GM23338 (cell line): ENCODE measurements at regions not wholly inside any gene's neighbourhood (a gene's known extent, or its start where the extent isn't known, plus 50 kb on each side); places are given as distances from the start of the nearest gene placed in this dataset.

Experiments
- ATAC-seq: fragments of 200-7000 bp; cut with Tn5 transposase; 3 replicates; pipeline ENCODE4 v1.9.1; 2020
- DNase-seq: peaks from one replicate; pipeline ENCODE4 v3.0.0-alpha.2; 2015; ENCODE audit warnings: low spot score
- H2AFZ ChIP-seq: fragments of 200-600 bp; sonication (generic); 2 replicates; pipeline ENCODE4 v1.8.0; 2016; ENCODE audit warnings: antibody characterized with exemption, mild to moderate bottlenecking, moderate library complexity
- H3F3A ChIP-seq: fragments of 200-600 bp; sonication (generic); replicated peaks from 2 replicates; pipeline ENCODE4 v1.8.0; 2017; ENCODE audit warnings: antibody characterized with exemption, mixed run types, low read depth
- H3K27ac ChIP-seq: fragments of 200-600 bp; sonication (generic); 2 replicates; pipeline ENCODE4 v1.6.1; 2016; ENCODE audit warnings: low read depth
- H3K27me3 ChIP-seq: fragments of 200-600 bp; sonication (generic); 2 replicates; pipeline ENCODE4 v1.8.0; 2016; ENCODE audit warnings: mild to moderate bottlenecking, mixed run types, moderate library complexity; ENCODE audit not compliant: insufficient read depth
- H3K36me3 ChIP-seq: fragments of 200-600 bp; sonication (generic); 2 replicates; pipeline ENCODE4 v1.8.0; 2016; ENCODE audit warnings: mild to moderate bottlenecking; ENCODE audit not compliant: insufficient read depth
- H3K4me1 ChIP-seq: fragments of 200-600 bp; sonication (generic); 2 replicates; pipeline ENCODE4 v1.8.0; 2016; ENCODE audit warnings: mild to moderate bottlenecking, moderate library complexity; ENCODE audit not compliant: insufficient read depth
- H3K4me2 ChIP-seq: fragments of 200-600 bp; sonication (generic); 2 replicates; pipeline ENCODE4 v1.7.1; 2017; ENCODE audit warnings: mixed run types
- H3K4me3 ChIP-seq: fragments of 200-600 bp; sonication (generic); 2 replicates; pipeline ENCODE4 v1.6.1; 2016; ENCODE audit warnings: mixed run types
- H3K79me2 ChIP-seq: fragments of 200-600 bp; sonication (generic); replicated peaks from 2 replicates; pipeline ENCODE4 v1.8.0; 2017; ENCODE audit warnings: mild to moderate bottlenecking; ENCODE audit not compliant: insufficient read depth
- H3K9me2 ChIP-seq: fragments of 200-600 bp; sonication (generic); 2 replicates; pipeline ENCODE4 v1.8.0; 2017; ENCODE audit not compliant: insufficient read depth
- H4K20me1 ChIP-seq: fragments of 200-600 bp; sonication (generic); replicated peaks from 2 replicates; pipeline ENCODE4 v1.8.0; 2017; ENCODE audit warnings: mild to moderate bottlenecking; ENCODE audit not compliant: insufficient read depth
- H3K27ac Mint-ChIP-seq: 2 replicates; pipeline ENCODE4 v1.8.0; 2020; ENCODE audit warnings: inconsistent platforms, mild to moderate bottlenecking, moderate library complexity, mixed read lengths
- H3K27me3 Mint-ChIP-seq: 3 replicates; pipeline ENCODE4 v1.8.0; 2022; ENCODE audit warnings: low read depth, mild to moderate bottlenecking, moderate library complexity, mixed read lengths, inconsistent platforms; ENCODE audit not compliant: insufficient read depth, poor library complexity
- H3K36me3 Mint-ChIP-seq: 3 replicates; pipeline ENCODE4 v1.8.0; 2021; ENCODE audit warnings: low read depth, mild to moderate bottlenecking, inconsistent platforms, moderate library complexity, mixed read lengths
- H3K4me1 Mint-ChIP-seq: 3 replicates; pipeline ENCODE4 v1.8.0; 2020; ENCODE audit warnings: mild to moderate bottlenecking, inconsistent platforms, mixed read lengths
- H3K4me3 Mint-ChIP-seq: 3 replicates; pipeline ENCODE4 v1.8.0; 2021; ENCODE audit warnings: moderate library complexity, mild to moderate bottlenecking, inconsistent platforms, mixed read lengths
- H3K9me3 Mint-ChIP-seq: 3 replicates; pipeline ENCODE4 v1.8.0; 2020; ENCODE audit warnings: moderate library complexity, mild to moderate bottlenecking, inconsistent platforms, mixed read lengths
- CREB1 ChIP-seq: fragments of 250-450 bp; sonication (Bioruptor Pico); IDR thresholded peaks from 2 replicates; pipeline ENCODE4 v1.5.0; 2020; ENCODE audit warnings: low read depth, mild to moderate bottlenecking, moderate library complexity
- EZH2 ChIP-seq: fragments of 200-600 bp; sonication (generic); IDR thresholded peaks from one replicate; pipeline ENCODE4 v1.8.0; 2017; ENCODE audit warnings: antibody characterized with exemption, mild to moderate bottlenecking, low read depth; ENCODE audit not compliant: unreplicated experiment
- EZH2phosphoT487 ChIP-seq: fragments of 200-600 bp; sonication (generic); IDR thresholded peaks from one replicate; pipeline ENCODE4 v1.8.1; 2018; ENCODE audit warnings: antibody characterized with exemption; ENCODE audit not compliant: unreplicated experiment
- JUNB ChIP-seq: IDR thresholded peaks from one replicate; pipeline ENCODE4 v1.6.1; 2016; ENCODE audit warnings: antibody characterized with exemption; ENCODE audit not compliant: unreplicated experiment
- NANOG ChIP-seq: IDR thresholded peaks from 2 replicates; pipeline ENCODE4 v1.6.1; 2016; ENCODE audit warnings: antibody characterized with exemption, borderline replicate concordance
- POLR2AphosphoS5 ChIP-seq: IDR thresholded peaks from 2 replicates; pipeline ENCODE4 v1.6.1; 2016; ENCODE audit warnings: antibody characterized with exemption, low read depth
- STAT1 ChIP-seq: IDR thresholded peaks from one replicate; pipeline ENCODE4 v1.6.1; 2016; ENCODE audit warnings: antibody characterized with exemption; ENCODE audit not compliant: unreplicated experiment
- ZNF114 ChIP-seq: fragments of 250-450 bp; sonication (Bioruptor Pico); IDR thresholded peaks from 2 replicates; pipeline ENCODE4 v1.5.0; 2020; ENCODE audit warnings: mild to moderate bottlenecking, moderate library complexity
- ZNF331 ChIP-seq: fragments of 250-450 bp; sonication (Bioruptor Pico); IDR thresholded peaks from 2 replicates; pipeline ENCODE4 v1.5.0; 2020; ENCODE audit warnings: low read depth, mild to moderate bottlenecking, moderate library complexity
- TF ChIP-seq, protein P1 (sequence below), 2 experiments: fragments of 200-600 bp in 1 of 2; sonication (generic) in 1 of 2; conservative IDR thresholded peaks; 2 replicates each; pipeline versions ENCODE4 v1.5.1 to v1.6.1; 2016 to 2017; ENCODE audit warnings: antibody characterized with exemption in 2 of 2, low read depth in 2 of 2, mild to moderate bottlenecking in 2 of 2, moderate library complexity in 1 of 2
- TF ChIP-seq, protein P2 (sequence below): IDR thresholded peaks from one replicate; pipeline ENCODE4 v1.6.1; 2018; ENCODE audit warnings: antibody characterized with exemption; ENCODE audit not compliant: unreplicated experiment
- TF ChIP-seq, protein P3 (sequence below): IDR thresholded peaks from 2 replicates; pipeline ENCODE4 v1.6.1; 2016; ENCODE audit warnings: antibody characterized with exemption
- TF ChIP-seq, protein P4 (sequence below): fragments of 250-450 bp; sonication (Bioruptor Pico); IDR thresholded peaks from 2 replicates; pipeline ENCODE4 v1.5.0; 2020; ENCODE audit warnings: mild to moderate bottlenecking, moderate library complexity

DNA sequence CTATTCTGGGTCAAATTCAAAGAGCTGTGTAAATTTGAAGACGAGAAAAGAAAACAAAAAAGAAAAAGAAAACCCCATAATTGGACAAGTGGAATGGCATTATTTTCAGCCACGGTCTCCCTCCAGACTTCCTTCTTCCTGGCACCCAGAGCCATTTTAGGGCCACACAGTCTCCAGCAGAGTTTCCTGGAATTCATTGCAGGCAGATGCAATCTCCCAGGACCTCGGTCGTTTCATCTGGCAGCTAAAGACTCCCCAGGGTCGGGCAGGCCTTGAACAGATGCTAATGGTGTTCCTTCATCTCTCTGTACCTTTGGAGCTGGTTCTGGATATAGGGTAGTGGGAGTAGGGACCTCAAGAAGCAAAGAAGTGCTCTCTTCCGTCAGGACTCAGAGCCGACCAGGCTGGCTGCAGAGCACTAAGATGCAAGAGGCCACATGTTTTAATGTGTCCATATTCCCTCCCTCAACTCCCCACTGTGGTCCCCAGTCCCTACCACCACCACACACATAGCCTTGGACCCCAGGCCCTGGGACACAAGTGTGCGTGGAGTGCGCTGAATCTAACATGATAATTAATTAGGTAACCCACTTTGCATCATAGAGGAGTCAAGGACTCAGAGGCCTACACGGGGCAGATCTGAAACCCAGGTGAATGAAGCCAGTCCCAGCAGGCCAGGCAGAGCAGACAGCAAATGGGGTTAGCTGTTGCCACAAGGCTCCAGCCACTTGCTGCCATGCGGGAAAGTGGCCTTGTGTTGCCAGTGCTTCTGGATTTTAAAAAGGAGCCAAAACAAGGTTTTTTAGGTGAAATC, 109.3 kb upstream of the ATL2 start:
- H3K9me3 Mint-ChIP-seq: peaks cover 5% of the 10 kb centered on the region; the same call in 2 of the 3 replicates
- H3K4me3 Mint-ChIP-seq: no peak overlapping the region
- no peaks in the 10 kb centered on the region for H3K27me3 ChIP-seq
- peaks cover 16% of the 10 kb centered on the region for H3K4me1 Mint-ChIP-seq
- peaks cover 4% of the 10 kb centered on the region for H3K27me3 Mint-ChIP-seq
- TF ChIP-seq POLR2AphosphoS5: no peak
- TF ChIP-seq CREB1 (CRISPR knock-in tag): no peak
- TF ChIP-seq, protein P1, sequence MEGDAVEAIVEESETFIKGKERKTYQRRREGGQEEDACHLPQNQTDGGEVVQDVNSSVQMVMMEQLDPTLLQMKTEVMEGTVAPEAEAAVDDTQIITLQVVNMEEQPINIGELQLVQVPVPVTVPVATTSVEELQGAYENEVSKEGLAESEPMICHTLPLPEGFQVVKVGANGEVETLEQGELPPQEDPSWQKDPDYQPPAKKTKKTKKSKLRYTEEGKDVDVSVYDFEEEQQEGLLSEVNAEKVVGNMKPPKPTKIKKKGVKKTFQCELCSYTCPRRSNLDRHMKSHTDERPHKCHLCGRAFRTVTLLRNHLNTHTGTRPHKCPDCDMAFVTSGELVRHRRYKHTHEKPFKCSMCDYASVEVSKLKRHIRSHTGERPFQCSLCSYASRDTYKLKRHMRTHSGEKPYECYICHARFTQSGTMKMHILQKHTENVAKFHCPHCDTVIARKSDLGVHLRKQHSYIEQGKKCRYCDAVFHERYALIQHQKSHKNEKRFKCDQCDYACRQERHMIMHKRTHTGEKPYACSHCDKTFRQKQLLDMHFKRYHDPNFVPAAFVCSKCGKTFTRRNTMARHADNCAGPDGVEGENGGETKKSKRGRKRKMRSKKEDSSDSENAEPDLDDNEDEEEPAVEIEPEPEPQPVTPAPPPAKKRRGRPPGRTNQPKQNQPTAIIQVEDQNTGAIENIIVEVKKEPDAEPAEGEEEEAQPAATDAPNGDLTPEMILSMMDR (conservative IDR thresholded peaks at IDR 0.05; ENCODE audit: low read depth in 2 of 2): no peak
- TF ChIP-seq NANOG: no peak
- TF ChIP-seq EZH2: no peak
- TF ChIP-seq JUNB: no peak
- TF ChIP-seq, protein P2, sequence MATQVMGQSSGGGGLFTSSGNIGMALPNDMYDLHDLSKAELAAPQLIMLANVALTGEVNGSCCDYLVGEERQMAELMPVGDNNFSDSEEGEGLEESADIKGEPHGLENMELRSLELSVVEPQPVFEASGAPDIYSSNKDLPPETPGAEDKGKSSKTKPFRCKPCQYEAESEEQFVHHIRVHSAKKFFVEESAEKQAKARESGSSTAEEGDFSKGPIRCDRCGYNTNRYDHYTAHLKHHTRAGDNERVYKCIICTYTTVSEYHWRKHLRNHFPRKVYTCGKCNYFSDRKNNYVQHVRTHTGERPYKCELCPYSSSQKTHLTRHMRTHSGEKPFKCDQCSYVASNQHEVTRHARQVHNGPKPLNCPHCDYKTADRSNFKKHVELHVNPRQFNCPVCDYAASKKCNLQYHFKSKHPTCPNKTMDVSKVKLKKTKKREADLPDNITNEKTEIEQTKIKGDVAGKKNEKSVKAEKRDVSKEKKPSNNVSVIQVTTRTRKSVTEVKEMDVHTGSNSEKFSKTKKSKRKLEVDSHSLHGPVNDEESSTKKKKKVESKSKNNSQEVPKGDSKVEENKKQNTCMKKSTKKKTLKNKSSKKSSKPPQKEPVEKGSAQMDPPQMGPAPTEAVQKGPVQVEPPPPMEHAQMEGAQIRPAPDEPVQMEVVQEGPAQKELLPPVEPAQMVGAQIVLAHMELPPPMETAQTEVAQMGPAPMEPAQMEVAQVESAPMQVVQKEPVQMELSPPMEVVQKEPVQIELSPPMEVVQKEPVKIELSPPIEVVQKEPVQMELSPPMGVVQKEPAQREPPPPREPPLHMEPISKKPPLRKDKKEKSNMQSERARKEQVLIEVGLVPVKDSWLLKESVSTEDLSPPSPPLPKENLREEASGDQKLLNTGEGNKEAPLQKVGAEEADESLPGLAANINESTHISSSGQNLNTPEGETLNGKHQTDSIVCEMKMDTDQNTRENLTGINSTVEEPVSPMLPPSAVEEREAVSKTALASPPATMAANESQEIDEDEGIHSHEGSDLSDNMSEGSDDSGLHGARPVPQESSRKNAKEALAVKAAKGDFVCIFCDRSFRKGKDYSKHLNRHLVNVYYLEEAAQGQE: no peak
- TF ChIP-seq ZNF331 (CRISPR knock-in tag): no peak
- no peak for TF ChIP-seq ZNF114 (CRISPR knock-in tag)
- TF ChIP-seq, protein P3, sequence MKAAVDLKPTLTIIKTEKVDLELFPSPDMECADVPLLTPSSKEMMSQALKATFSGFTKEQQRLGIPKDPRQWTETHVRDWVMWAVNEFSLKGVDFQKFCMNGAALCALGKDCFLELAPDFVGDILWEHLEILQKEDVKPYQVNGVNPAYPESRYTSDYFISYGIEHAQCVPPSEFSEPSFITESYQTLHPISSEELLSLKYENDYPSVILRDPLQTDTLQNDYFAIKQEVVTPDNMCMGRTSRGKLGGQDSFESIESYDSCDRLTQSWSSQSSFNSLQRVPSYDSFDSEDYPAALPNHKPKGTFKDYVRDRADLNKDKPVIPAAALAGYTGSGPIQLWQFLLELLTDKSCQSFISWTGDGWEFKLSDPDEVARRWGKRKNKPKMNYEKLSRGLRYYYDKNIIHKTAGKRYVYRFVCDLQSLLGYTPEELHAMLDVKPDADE: no peak
- no peak for TF ChIP-seq STAT1
- TF ChIP-seq, protein P4, sequence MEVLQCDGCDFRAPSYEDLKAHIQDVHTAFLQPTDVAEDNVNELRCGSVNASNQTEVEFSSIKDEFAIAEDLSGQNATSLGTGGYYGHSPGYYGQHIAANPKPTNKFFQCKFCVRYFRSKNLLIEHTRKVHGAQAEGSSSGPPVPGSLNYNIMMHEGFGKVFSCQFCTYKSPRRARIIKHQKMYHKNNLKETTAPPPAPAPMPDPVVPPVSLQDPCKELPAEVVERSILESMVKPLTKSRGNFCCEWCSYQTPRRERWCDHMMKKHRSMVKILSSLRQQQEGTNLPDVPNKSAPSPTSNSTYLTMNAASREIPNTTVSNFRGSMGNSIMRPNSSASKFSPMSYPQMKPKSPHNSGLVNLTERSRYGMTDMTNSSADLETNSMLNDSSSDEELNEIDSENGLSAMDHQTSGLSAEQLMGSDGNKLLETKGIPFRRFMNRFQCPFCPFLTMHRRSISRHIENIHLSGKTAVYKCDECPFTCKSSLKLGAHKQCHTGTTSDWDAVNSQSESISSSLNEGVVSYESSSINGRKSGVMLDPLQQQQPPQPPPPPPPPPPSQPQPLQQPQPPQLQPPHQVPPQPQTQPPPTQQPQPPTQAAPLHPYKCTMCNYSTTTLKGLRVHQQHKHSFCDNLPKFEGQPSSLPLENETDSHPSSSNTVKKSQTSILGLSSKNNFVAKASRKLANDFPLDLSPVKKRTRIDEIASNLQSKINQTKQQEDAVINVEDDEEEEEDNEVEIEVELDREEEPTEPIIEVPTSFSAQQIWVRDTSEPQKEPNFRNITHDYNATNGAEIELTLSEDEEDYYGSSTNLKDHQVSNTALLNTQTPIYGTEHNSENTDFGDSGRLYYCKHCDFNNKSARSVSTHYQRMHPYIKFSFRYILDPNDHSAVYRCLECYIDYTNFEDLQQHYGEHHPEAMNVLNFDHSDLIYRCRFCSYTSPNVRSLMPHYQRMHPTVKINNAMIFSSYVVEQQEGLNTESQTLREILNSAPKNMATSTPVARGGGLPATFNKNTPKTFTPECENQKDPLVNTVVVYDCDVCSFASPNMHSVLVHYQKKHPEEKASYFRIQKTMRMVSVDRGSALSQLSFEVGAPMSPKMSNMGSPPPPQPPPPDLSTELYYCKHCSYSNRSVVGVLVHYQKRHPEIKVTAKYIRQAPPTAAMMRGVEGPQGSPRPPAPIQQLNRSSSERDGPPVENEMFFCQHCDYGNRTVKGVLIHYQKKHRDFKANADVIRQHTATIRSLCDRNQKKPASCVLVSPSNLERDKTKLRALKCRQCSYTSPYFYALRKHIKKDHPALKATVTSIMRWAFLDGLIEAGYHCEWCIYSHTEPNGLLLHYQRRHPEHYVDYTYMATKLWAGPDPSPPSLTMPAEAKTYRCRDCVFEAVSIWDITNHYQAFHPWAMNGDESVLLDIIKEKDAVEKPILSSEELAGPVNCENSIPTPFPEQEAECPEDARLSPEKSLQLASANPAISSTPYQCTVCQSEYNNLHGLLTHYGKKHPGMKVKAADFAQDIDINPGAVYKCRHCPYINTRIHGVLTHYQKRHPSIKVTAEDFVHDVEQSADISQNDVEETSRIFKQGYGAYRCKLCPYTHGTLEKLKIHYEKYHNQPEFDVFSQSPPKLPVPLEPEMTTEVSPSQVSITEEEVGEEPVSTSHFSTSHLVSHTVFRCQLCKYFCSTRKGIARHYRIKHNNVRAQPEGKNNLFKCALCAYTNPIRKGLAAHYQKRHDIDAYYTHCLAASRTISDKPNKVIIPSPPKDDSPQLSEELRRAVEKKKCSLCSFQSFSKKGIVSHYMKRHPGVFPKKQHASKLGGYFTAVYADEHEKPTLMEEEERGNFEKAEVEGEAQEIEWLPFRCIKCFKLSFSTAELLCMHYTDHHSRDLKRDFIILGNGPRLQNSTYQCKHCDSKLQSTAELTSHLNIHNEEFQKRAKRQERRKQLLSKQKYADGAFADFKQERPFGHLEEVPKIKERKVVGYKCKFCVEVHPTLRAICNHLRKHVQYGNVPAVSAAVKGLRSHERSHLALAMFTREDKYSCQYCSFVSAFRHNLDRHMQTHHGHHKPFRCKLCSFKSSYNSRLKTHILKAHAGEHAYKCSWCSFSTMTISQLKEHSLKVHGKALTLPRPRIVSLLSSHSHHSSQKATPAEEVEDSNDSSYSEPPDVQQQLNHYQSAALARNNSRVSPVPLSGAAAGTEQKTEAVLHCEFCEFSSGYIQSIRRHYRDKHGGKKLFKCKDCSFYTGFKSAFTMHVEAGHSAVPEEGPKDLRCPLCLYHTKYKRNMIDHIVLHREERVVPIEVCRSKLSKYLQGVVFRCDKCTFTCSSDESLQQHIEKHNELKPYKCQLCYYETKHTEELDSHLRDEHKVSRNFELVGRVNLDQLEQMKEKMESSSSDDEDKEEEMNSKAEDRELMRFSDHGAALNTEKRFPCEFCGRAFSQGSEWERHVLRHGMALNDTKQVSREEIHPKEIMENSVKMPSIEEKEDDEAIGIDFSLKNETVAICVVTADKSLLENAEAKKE: no peak
- TF ChIP-seq EZH2phosphoT487: no peak
- H3K79me2 ChIP-seq: no peaks in the 10 kb centered on the region
- H3K4me3 ChIP-seq: no peak overlapping the region
- no peaks in the 10 kb centered on the region for H3F3A ChIP-seq
- 0 out of 2 replicates have a peak, but pooled peaks cover 4% of the 10 kb centered on the region for H3K9me2 ChIP-seq
- peak; percentile 68 for ATAC-seq
- H3K27ac Mint-ChIP-seq: no peak overlapping the region
- no peaks in the 10 kb centered on the region for H3K36me3 Mint-ChIP-seq
- peak overlapping the region; percentile 67 for H2AFZ ChIP-seq
- DNase-seq: no peak
- H3K4me2 ChIP-seq: no peak overlapping the region
- no peaks in the 10 kb centered on the region for H3K4me1 ChIP-seq
- no peak overlapping the region for H3K27ac ChIP-seq
- no peaks in the 10 kb centered on the region for H4K20me1 ChIP-seq
- no peaks in the 10 kb centered on the region for H3K36me3 ChIP-seq
